Cardiac fibroblast (primary cell): ENCODE measurements at regions not wholly inside any gene's neighbourhood (a gene's known extent, or its start where the extent isn't known, plus 50 kb on each side); places are given as distances from the start of the nearest gene placed in this dataset.
A peak's percentile ranks its signal among the peaks of the same experiment; 100 is the strongest.

Source experiments
- DNase-seq, 2 donors: peaks; one replicate each; pipeline versions ENCODE4 v3.0.0 to v3.0.0-alpha.2; 2010; ENCODE audit warnings: low read depth in 2 of 2
- H3K4me3 ChIP-seq, 2 donors: replicated peaks in 1 of 2; 1 replicate in 1 of 2; 2 replicates in 1 of 2; pipeline ENCODE4 v1.5.1; 2011; ENCODE audit warnings: low read depth in 2 of 2, low read length in 2 of 2, mild to moderate bottlenecking in 2 of 2, moderate library complexity in 1 of 2
- CTCF ChIP-seq: IDR thresholded peaks from one replicate; pipeline ENCODE4 v1.5.1; 2011; ENCODE audit warnings: low read depth, mild to moderate bottlenecking, low read length, inconsistent platforms

GRCh38 chr1:172776071-172776470 is 117.2 kb downstream of the FASLG start:
- DNase-seq = peak in 1 of 2 donors; percentile 14
- TF ChIP-seq CTCF = no peak
- no peak overlapping the region for H3K4me3 ChIP-seq

GRCh38 chr1:172777767-172778166 is 118.9 kb downstream of the FASLG start:
- H3K4me3 ChIP-seq = no peak overlapping the region
- no peak for TF ChIP-seq CTCF
- DNase-seq = no peak

GRCh38 chr1:172778456-172779455 is 119.9 kb downstream of the FASLG start:
- DNase-seq = peak in 1 of 2 donors; percentile 24
- H3K4me3 ChIP-seq = no peak overlapping the region
- TF ChIP-seq CTCF = peak; percentile 14

GRCh38 chr1:172779491-172779890 is 120.6 kb downstream of the FASLG start:
- no peak for DNase-seq
- no peak for TF ChIP-seq CTCF
- no peak overlapping the region for H3K4me3 ChIP-seq

- TF ChIP-seq CTCF = no peak
- no peak overlapping the region for H3K4me3 ChIP-seq
- DNase-seq = peak in 1 of 2 donors; percentile 18
Measured at GRCh38 chr1:172781513-172782140, 122.7 kb downstream of the FASLG start.

- no peak overlapping the region for H3K4me3 ChIP-seq
- no peak for DNase-seq
- no peak for TF ChIP-seq CTCF
Measured at GRCh38 chr1:172789840-172790239, 130.9 kb downstream of the FASLG start.
